SU-DHL-6 (cell line): ENCODE measurements at regions not wholly inside any gene's neighbourhood (a gene's known extent, or its start where the extent isn't known, plus 50 kb on each side); places are given as distances from the start of the nearest gene placed in this dataset.

Experiments
- EZH2phosphoT487 ChIP-seq: fragments of 200-600 bp; sonication (generic), shearing (Covaris generic); conservative IDR thresholded peaks from 2 replicates; pipeline ENCODE4 v1.6.1; 2018; ENCODE audit warnings: mild to moderate bottlenecking, antibody characterized with exemption, low read length, moderate library complexity, mixed read lengths
- TF ChIP-seq, protein P1 (sequence below): fragments of 200-600 bp; sonication (generic); IDR thresholded peaks from one replicate; pipeline ENCODE4 v1.5.1; 2017; ENCODE audit warnings: antibody characterized with exemption, mild to moderate bottlenecking, low read length, moderate library complexity; ENCODE audit not compliant: insufficient read depth, poor library complexity, severe bottlenecking

DNA sequence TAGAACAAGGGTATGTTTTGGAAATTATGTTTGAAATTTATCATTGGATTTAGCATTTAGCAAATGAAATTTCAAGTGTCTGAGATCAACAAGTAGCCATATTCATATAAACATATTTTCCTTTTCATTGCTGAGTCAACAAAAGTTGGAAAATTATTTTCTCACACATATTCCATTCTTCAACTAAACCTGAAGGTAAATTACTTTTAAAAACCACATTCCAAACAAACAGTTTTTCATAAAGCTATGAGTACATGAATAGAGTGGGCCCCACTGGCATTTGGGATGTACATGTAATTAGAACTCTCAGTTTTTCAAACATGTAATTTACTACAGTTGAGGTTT, 178.3 kb upstream of the MKLN1 start:
- TF ChIP-seq, protein P1, sequence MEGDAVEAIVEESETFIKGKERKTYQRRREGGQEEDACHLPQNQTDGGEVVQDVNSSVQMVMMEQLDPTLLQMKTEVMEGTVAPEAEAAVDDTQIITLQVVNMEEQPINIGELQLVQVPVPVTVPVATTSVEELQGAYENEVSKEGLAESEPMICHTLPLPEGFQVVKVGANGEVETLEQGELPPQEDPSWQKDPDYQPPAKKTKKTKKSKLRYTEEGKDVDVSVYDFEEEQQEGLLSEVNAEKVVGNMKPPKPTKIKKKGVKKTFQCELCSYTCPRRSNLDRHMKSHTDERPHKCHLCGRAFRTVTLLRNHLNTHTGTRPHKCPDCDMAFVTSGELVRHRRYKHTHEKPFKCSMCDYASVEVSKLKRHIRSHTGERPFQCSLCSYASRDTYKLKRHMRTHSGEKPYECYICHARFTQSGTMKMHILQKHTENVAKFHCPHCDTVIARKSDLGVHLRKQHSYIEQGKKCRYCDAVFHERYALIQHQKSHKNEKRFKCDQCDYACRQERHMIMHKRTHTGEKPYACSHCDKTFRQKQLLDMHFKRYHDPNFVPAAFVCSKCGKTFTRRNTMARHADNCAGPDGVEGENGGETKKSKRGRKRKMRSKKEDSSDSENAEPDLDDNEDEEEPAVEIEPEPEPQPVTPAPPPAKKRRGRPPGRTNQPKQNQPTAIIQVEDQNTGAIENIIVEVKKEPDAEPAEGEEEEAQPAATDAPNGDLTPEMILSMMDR = no peak
- no peak for TF ChIP-seq EZH2phosphoT487
